GM21576 (cell line): ENCODE measurements at regions not wholly inside any gene's neighbourhood (a gene's known extent, or its start where the extent isn't known, plus 50 kb on each side); places are given as distances from the start of the nearest gene placed in this dataset.

Source experiments
- ATAC-seq: cut with Tn5 transposase; IDR thresholded peaks from one replicate; pipeline ENCODE4 v1.9.1; 2021; ENCODE audit warnings: mild to moderate bottlenecking, moderate library complexity; ENCODE audit not compliant: unreplicated experiment

DNA sequence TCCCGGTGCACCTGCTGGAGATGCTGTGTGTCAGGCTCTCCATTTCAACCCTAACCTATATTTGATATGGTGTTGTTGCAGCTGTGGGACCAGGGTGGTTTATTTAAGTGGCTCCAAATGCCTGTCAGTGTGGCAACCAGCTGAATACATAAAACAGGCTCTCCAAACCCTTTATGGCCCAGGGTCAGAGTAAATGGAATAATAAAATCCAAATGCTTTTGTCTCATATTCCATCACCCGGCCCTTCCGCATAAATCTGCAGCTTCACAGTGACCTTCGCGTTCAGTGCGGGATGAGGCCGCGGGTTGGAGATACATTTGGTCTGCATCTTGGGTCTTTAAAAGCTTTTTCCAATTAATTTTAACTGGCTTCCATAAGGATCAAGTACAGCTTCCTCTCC is 382.1 kb upstream of the NR2F2 start:
- ATAC-seq = no peak

DNA sequence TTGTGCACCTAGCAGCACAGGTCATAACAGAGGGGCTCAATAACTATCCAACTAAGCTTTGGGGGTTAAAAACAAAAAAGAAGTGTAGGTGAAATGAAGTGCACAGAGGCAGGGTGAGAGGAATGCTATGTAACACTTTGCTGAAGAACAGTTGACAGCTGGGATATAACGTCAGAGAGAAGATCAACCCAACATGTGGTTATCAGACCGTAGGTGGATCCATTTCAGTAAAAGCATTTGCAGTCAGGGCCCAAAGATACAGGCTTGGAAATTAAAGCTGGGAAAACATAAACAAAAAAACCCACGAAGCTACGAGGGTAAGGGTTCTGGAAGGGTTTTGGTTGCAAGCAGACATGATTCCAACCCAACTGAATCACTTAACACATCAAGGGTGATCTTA is 377.5 kb upstream of the NR2F2 start:
- no peak for ATAC-seq

DNA sequence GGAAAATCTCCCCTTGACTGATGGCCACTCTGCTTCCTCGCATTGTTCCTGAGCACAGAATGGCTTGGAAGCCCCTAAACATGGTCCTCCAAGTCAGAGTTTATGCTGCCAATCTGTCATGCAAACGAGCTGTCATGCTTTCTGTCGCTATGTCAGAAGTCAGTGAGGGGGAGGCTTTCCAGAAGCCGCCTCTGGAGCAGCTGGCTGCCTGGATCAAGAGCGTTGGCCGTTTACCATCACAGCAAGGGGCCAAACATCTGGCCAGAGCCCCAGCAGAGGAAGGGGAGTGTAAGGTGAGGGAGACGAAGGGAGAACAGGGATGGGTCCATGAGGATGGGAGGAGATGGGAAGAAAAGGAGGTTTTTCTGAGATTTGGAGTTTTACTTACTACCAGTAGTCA is 372.6 kb upstream of the NR2F2 start:
- no peak for ATAC-seq

DNA sequence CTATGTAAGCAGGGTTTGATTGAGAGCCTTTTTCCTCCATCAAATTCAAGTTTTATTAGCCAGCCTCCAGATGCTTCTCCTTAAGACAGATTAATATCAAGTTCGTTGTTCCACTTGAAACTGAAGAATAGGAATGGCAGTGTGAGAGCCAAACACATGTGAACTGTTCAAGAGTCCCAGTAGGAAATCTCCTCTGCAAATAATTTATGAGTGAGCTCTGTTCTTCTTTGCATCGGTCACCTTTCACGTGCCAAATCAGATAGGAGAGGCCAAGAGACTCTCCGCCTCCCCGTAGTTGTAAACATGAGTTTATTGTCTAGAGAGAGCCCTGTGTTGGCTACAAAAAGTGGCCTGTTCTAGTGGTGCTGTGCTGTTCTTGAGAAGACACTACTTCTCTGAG is 372.1 kb upstream of the NR2F2 start:
- no peak for ATAC-seq

DNA sequence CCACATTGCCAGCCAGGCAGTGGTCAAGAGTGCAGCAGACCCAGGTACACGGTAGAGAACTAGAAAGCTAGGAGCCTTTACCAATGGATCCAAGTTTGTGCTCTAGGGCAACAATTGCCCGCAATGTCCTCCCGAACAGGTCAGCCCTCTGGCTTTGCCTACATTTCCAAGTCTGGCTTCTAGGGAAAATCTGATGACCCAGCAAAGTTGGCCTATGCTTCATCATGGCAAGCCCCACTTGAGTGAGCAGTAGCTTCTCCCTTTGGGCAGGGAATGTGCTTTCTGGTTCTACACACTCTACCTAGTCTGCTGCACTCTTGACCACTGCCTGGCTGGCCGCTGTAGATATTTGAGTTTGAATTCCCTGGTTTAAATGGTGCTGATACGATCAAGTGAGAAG is 361.6 kb upstream of the NR2F2 start:
- no peak for ATAC-seq

DNA sequence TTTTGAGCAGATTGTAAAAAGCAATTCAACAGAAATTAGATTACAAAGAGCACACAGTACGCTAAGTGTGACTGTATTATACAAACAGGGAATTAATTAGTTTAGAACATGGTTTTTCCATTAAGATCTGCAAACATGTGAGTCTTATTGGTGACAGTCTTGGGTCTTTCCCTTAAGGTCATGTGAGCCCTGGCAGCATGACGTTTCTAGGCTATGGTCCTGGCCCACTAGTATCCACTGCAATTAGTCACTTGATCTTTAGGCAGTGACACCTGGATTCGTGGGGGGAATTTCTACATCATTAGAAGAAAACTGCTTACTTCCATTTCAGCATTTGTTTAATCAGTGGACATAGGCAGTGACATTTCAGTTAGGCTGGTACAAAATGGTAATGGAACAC is 360.2 kb upstream of the NR2F2 start:
- ATAC-seq = no peak

DNA sequence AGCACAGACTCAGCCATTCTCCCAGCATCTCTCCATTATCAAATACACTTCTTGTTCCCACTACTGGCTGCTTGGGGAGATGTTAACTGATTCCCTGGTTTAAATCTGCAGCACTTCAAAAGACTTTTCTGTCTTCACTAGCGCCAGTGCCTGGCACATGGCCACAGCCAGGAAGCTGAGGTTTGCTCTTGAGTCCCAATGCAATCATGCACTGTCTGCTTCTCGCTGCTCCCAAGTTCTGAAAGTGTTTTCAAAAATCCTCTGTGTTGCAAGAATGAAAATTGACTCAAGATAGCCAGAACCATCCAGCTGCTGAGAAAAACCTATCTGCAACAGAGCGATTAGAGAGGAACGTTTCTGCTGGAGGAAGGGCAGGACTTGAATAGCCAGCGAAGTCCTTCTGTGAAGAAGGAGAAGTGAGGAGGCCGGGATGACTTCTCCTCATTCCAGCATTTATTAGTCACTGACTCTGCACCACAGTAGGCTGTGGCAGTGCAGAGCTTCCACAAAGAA is 358.4 kb upstream of the NR2F2 start:
- ATAC-seq = no peak

DNA sequence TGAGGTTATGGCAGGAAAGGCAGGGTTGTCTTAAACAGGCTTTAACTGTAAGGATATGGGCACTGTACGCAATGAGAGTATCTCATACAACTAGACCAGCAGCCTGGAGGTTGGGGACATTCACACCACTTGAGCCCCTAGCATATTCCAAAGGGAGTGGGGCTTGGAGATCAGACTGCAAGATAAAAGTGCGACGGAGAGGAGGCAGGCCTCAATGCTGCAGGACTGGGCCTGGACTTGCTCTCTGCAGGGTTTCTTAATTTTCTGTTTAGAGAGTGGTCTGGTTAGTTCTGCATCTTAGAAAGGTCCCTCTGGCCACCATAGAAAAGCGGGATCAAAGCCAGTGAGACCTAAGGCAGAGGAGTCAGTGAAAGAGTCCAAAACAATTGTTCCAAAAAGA is 357.7 kb upstream of the NR2F2 start:
- ATAC-seq = no peak

DNA sequence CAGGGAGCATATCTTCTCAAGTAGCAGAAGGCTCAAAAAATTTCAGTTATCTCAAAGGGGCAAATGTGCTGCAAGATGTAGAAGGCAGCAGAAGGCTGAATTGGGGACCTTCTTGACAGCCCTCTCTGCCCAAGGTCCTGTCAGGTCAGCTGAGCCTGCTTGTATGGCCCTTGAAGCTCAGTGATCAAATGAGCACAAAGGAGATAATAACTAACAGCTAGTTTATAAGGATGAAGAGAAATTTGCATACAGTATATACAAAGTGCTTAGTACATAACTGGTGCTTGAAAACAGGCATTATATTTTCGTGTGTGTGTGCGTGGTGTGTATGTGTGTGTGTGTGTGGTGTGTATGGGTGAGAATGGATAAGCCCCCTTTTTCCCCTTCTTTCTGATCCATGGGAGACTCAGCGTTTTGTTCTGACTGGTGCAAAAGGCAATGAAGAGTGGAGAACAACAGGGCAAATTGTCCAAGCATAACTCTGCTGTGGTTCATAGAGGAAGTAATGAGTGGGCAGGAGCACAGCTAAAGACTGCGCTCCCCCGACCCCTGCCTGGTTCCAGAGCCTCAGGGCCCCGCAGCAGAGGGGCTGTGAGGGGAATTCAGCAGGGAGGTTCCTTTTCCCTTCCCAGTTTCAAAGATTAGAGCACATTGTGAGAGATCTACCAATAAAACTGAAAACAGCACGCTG is 356.8 kb upstream of the NR2F2 start:
- peak; percentile 69 for ATAC-seq

DNA sequence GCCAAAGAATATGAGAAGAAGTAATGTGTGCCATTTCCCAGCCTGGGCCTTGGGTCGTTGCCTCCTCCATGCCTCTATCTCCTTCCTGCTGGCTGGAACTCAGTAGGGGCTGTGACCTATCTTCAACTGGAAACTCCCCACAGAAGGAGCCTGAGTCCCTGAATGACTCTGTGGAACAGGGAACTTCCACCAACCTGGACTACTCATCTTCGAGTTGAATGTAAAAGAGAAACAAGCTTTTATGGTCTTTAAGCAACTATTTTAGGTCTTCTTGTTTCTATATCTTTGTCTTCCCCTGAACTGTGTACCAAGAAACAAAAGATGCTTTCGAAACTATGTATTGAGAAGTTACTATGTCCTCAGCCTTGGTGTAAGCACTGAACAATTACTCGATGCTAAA is 355.3 kb upstream of the NR2F2 start:
- peak; percentile 58 for ATAC-seq

DNA sequence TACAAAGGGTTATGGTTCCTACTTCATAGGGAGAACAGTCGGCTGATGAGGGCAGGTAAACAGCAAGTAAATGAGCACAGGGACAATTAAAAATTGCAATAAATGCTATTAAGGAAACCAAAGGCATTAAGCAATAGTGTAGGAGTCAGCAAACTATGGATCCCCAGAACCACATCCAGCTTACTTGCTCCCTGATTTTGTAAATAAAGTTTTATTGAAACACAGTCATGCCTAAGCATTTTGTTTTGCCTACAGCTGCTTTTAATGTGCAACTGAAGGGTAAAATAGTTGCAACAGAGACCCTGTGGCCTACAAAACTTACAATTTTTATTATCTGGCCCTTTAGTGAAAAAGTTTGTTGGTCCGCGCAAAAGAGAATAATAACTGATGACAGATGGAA is 351.2 kb upstream of the NR2F2 start:
- no peak for ATAC-seq

DNA sequence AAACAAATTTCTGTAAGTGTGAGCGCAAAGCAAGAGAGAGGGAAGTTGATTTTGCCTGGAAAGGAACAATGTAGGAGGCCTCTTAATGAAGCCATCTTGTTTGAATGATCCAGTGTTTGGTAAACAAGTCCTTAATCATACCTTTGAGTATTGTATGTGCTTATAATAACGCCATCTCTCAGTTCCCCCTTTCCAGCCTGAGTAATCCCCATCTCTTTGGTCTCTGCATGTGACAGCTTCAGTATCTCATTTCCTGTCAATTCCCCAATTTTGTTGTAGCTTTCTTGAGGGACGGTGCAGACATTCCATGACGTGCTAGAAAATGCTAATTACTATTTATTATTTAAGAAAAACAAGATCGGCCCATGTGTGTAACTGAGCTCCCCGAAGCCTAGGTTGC is 349.3 kb upstream of the NR2F2 start:
- no peak for ATAC-seq

DNA sequence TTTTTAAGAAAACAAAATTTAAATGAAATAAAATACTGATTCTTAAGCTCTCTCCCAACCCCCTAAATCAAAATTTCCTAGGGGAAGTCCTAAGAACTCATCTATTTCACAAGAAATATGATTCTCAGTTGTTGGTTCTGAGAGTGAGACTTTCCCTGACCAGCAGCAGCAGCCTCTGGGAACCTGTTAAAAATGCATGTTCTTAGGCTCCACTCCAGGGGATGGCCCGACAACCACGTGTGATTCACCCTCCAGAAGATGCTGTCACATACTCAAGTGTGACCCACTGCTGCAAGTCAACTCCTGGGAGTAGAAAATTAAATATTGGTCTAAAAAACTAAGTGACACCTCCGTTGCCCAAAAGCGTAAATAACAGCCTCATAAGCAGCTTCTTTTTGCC is 343.2 kb upstream of the NR2F2 start:
- no peak for ATAC-seq

DNA sequence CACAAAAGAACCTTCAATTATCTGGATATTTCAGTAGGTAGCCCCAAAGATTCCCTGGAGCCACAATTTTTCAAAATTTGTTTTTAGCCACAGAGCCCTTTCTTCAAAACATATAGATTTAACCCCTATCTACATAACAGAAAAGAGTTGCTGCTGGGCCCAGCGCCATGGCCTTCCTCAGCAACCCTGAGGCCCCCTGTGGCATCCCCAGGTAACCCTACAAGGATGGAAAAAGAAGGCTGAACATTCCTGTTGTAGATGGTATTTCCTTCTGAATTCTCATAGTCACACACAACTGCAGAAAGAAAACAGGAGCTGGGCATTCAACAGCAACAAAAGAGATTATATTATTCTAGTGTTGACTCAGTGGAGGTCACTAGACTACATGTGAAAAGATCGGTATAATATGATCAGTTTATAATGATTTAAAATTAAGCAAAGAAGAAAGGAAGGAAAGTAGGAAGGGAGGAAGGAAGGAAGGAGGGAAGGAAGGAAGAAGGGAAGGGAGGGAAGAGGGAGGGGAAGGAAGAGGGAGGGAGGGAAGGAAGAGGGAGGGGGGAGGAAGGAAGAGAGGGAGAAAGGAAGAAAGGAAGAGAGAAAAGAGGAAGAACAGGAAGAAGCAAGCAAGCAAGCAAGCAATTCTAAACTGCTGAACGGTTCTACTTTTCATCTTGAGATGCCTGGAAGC is 342.5 kb upstream of the NR2F2 start:
- no peak for ATAC-seq

DNA sequence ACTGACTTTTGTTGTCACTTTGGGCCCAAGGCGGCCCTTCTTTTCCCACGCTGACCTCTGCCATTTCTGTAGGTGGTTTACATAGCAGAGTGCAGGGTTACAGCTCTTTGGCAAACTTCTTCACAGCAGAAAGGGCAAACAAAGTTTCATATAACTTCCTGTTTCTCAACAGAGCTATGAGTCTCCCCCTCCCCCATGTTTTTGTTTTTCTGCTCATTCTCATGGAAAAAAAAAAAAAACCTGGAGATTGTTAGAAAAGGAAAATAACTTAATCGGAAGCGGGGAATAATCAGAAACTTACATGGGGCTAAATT is 342.0 kb upstream of the NR2F2 start:
- ATAC-seq = no peak

DNA sequence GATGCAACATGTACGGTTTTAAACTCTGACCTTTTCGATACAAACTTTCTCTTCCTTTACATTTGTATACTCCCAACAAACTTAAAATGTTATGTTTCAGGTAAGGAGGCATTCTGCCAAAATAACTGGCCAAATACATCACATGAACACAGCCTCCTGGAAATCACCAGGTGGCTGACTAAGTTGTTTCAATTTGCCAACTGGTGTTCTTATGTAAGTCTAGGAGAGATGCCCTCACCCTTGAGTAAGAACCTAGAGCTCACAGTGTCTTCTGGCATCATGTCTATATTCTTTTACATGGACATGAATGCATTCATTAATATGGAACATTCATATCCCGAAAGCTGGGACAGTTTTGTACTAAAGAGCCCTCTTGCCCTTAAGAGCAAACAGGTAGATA is 341.1 kb upstream of the NR2F2 start:
- ATAC-seq = no peak

DNA sequence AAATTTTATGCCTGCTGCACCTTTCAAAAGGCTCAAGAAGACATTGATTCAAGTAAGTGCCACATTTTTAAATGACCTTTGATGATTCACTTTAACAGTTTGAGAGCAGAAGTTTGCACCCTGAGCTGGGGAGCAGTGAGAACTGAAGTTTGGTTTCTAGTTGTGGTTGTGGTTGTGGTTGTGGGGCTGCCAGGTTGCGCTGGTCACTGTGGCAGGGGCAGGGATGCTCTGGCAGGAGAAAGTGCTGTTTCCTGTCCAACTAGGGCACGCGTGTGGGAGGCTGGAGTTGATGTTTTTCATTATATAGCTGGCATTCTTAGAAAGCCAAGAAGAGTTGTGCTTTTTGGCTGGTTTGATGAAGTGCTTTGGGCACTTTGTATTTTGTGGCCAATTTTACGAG is 339.7 kb upstream of the NR2F2 start:
- ATAC-seq = no peak

DNA sequence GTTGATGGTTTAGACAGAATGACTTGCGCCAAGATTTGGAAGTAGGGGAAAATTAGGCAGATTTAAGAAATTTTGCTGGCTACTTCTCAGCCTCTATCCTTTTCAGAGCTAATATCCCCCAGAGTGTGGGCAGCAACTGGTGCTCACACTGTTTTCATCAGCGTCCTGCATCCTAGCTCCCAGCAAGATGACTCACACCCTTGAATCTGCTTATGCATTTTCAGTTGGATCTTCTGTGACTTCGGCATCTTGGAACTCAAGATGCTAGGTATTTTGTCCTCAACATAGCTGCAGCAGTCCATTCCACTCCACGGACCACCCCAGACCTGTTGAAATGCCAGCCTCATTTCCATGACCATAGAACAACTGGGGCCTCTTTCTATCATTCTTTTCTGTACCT is 336.1 kb upstream of the NR2F2 start:
- no peak for ATAC-seq

DNA sequence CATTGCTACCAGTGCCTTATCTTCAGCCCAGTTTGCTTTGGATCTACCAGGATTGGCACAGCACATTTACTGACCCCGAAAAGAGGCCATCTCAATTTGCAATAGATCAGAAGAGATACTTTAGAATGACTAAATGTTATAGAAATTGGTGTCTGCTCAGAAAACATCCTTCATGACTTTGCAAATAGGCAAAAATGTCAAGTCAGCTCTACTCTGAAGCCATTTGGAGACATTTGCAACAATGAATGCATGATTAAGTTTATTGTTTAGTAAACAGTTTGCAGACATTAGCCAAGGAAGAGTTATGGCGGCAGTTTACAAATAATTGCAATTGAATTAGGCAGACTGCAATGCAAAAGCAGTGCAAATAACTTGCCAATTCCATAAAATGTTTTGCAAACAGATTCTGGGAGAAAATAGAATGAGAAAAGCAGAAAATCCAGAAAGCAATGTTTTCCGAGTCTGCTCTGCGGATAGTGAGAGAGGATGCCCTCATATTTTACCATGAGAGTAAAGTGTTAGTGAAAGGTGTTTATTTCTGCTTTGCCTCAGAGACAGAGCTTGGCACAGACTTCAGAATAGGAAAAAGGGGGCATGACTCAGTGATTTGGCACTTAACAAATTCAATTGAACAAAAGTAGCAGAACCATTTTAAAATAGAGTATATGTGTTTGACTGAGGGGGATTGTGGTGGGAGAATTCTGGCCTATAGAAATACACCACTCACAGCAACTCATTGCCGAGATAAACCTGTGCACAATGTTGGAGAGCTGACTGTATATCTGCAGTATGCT is 334.9 kb upstream of the NR2F2 start:
- no peak for ATAC-seq

DNA sequence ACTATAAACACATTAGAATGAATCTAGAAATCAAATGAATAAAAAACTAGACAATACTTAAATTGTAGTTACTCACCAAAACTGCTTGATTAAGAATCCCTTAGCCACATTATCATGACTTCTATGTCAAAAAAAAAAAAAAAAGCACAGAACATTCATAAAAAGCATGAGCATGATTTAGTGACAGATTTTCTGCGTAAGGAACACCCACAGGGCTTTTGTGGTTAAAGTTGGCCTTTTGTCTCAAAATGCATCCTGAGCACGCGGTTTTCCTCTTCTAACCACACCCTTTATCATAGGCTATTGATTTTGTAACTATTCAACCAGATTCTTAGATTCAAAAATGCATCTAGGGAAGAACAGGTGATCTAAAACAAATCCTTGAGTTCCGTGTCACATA is 334.0 kb upstream of the NR2F2 start:
- ATAC-seq = no peak

DNA sequence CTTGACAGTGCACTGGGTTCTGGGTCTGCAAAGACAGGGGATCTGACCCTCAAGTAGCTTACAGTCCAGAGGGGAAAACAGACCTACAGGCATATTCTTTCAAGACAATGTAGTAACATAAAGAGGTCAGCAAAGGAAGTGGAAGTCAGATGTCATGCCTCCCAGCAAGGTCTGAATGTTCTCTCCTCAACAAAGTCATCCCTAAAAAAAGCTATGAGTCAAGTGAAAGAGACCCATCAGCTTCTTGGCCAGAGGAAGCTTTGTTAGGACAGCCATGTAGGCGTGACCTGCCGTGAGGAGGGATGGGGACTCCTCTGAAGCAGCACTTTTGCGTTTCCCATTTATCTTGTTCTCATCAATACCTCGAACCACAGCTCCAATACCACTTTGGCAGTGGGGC is 331.6 kb upstream of the NR2F2 start:
- no peak for ATAC-seq
